ENCODE measurements at regions not wholly inside any gene's neighbourhood (a gene's known extent, or its start where the extent isn't known, plus 50 kb on each side); places are given as distances from the start of the nearest gene placed in this dataset.
"Not testable (repeated sequence)": the region's sequence is repeated elsewhere in the genome, so short reads cannot be mapped to it uniquely, and the experiment has no call there.

- TF ChIP-seq POLR2A (IDR thresholded peaks at IDR 0.05; ENCODE audit: extremely low read depth, insufficient read length), result no peak
- TF ChIP-seq MYC (IDR thresholded peaks at IDR 0.05; ENCODE audit: low read depth, low read length), result no peak
- TF ChIP-seq CTCF (IDR thresholded peaks at IDR 0.05; ENCODE audit: low read depth, low read length), result no peak
- no peak for TF ChIP-seq MAX (IDR thresholded peaks at IDR 0.05; ENCODE audit: low read depth, low read length)
- H3K4me3 ChIP-seq (ENCODE audit: low read depth, low read length), result no peak overlapping the region
- DNase-seq (ENCODE audit: low read depth), result no peak
Measured at GRCh38 chr5:12668564-12668963, 764.3 kb upstream of the CTNND2 start.

GRCh38 chr5:12667818-12668217, 763.6 kb upstream of the CTNND2 start:
- not testable (repeated sequence) for H3K4me3 ChIP-seq (ENCODE audit: low read depth, low read length); DNase-seq (ENCODE audit: low read depth)

- H3K4me3 ChIP-seq (ENCODE audit: low read depth, low read length), result not testable (repeated sequence)
Measured at GRCh38 chr5:12665772-12666171, 761.5 kb upstream of the CTNND2 start.

GRCh38 chr5:12662545-12663314, 758.5 kb upstream of the CTNND2 start:
- TF ChIP-seq MAX (IDR thresholded peaks at IDR 0.05; ENCODE audit: low read depth, low read length) (no peak), MYC (IDR thresholded peaks at IDR 0.05; ENCODE audit: low read depth, low read length) (no peak), POLR2A (IDR thresholded peaks at IDR 0.05; ENCODE audit: extremely low read depth, insufficient read length) (no peak), CTCF (IDR thresholded peaks at IDR 0.05; ENCODE audit: low read depth, low read length) (no peak)
- no peak for DNase-seq (ENCODE audit: low read depth)
- H3K4me3 ChIP-seq (ENCODE audit: low read depth, low read length), result no peak overlapping the region

More at GRCh38 chr5:12665772-12666171, 761.5 kb upstream of the CTNND2 start:
- DNase-seq (ENCODE audit: low read depth), result not testable (repeated sequence)

- no peak overlapping the region for H3K4me3 ChIP-seq (ENCODE audit: low read depth, low read length)
- DNase-seq (ENCODE audit: low read depth), result no peak
- TF ChIP-seq MAX (IDR thresholded peaks at IDR 0.05; ENCODE audit: low read depth, low read length) (no peak), CTCF (IDR thresholded peaks at IDR 0.05; ENCODE audit: low read depth, low read length) (no peak), POLR2A (IDR thresholded peaks at IDR 0.05; ENCODE audit: extremely low read depth, insufficient read length) (no peak), MYC (IDR thresholded peaks at IDR 0.05; ENCODE audit: low read depth, low read length) (no peak)
Measured at GRCh38 chr5:12661617-12662370, 757.5 kb upstream of the CTNND2 start.

GRCh38 chr5:12660279-12661107, 756.2 kb upstream of the CTNND2 start:
- not testable (repeated sequence) for DNase-seq (ENCODE audit: low read depth)

GRCh38 chr5:12659686-12660085, 755.4 kb upstream of the CTNND2 start:
- no peak for DNase-seq (ENCODE audit: low read depth)
- no peak overlapping the region for H3K4me3 ChIP-seq (ENCODE audit: low read depth, low read length)
- TF ChIP-seq CTCF (IDR thresholded peaks at IDR 0.05; ENCODE audit: low read depth, low read length), result no peak
- no peak for TF ChIP-seq POLR2A (IDR thresholded peaks at IDR 0.05; ENCODE audit: extremely low read depth, insufficient read length)
- no peak for TF ChIP-seq MAX (IDR thresholded peaks at IDR 0.05; ENCODE audit: low read depth, low read length)
- TF ChIP-seq MYC (IDR thresholded peaks at IDR 0.05; ENCODE audit: low read depth, low read length), result no peak

More at GRCh38 chr5:12660279-12661107, 756.2 kb upstream of the CTNND2 start:
- H3K4me3 ChIP-seq (ENCODE audit: low read depth, low read length), result not testable (repeated sequence)
